ENCODE measurements at regions not wholly inside any gene's neighbourhood (a gene's known extent, or its start where the extent isn't known, plus 50 kb on each side); places are given as distances from the start of the nearest gene placed in this dataset.

- TF ChIP-seq CTCF (IDR thresholded peaks at IDR 0.05), result no peak
- no peak for TF ChIP-seq POLR2A (IDR thresholded peaks at IDR 0.05)
These were observed 1103.7 kb upstream of the CELF2 start for GRCh38 chr10:9913876-9914514.
